MCF 10A (cell line): ENCODE measurements at regions not wholly inside any gene's neighbourhood (a gene's known extent, or its start where the extent isn't known, plus 50 kb on each side); places are given as distances from the start of the nearest gene placed in this dataset.

Source experiments
- BruUV-seq: library from RNA; stranded (reverse); fragments of 400-500 nt; replicated peaks from 2 replicates; lab custom pipeline; 2021; lab: Mats Ljungman, UMichigan
- CTCF ChIA-PET: fragments of 300-600 bp; sonication (Branson Sonifier 250); formaldehyde crosslinking; extraction: SDS; loops from one replicate; lab custom pipeline; 2021; ENCODE audit warnings: antibody characterized with exemption, inconsistent platforms; lab: Yijun Ruan, JAX
- POLR2A ChIA-PET: fragments of 300-600, 350-650 bp; sonication (Branson Sonifier 250); formaldehyde crosslinking; extraction: SDS; loops from one replicate; lab custom pipeline; 2020; ENCODE audit warnings: antibody characterized with exemption, inconsistent platforms; lab: Yijun Ruan, JAX
- DNase-seq: peaks from one replicate; pipeline ENCODE4 v3.0.0-alpha.2; 2018; ENCODE audit not compliant: unreplicated experiment
- H3K27ac Mint-ChIP-seq: one replicate; pipeline ENCODE4 v1.8.0; 2022; ENCODE audit warnings: mild to moderate bottlenecking, low read depth, mixed read lengths; ENCODE audit not compliant: unreplicated experiment
- H3K27me3 Mint-ChIP-seq: one replicate; pipeline ENCODE4 v1.8.0; 2022; ENCODE audit warnings: mixed read lengths; ENCODE audit not compliant: insufficient read depth, unreplicated experiment
- H3K36me3 Mint-ChIP-seq: one replicate; pipeline ENCODE4 v1.8.0; 2022; ENCODE audit warnings: mild to moderate bottlenecking, moderate library complexity, mixed read lengths; ENCODE audit not compliant: insufficient read depth, unreplicated experiment
- H3K4me1 Mint-ChIP-seq: one replicate; pipeline ENCODE4 v1.8.0; 2022; ENCODE audit warnings: mixed read lengths; ENCODE audit not compliant: insufficient read depth, unreplicated experiment
- H3K4me3 Mint-ChIP-seq: one replicate; pipeline ENCODE4 v1.8.0; 2022; ENCODE audit warnings: mild to moderate bottlenecking, moderate library complexity, mixed read lengths; ENCODE audit not compliant: unreplicated experiment
- H3K9me3 Mint-ChIP-seq: one replicate; pipeline ENCODE4 v1.8.0; 2022; ENCODE audit warnings: mixed read lengths; ENCODE audit not compliant: unreplicated experiment
- CTCF ChIP-seq: fragments of 200-600 bp; IDR thresholded peaks from one replicate; pipeline ENCODE4 v1.8.0; 2022; ENCODE audit warnings: antibody characterized with exemption, mild to moderate bottlenecking; ENCODE audit not compliant: unreplicated experiment
- intact Hi-C: fragments of 100-400 bp; cut with micrococcal nuclease; formaldehyde crosslinking; loops from 2 replicates; pipeline ENCODE4 v1.14.1; 2022

- POLR2A ChIA-PET, result no interaction called here
- no peaks in the 10 kb centered on the region for H3K9me3 Mint-ChIP-seq
- H3K27me3 Mint-ChIP-seq, result no peaks in the 10 kb centered on the region
- CTCF ChIA-PET, result interaction anchor here (1.2 kb wide), 1 partner anchor 63 kb away, joined by 3 read pairs; no protein-coding TSS in a partner anchor
- H3K36me3 Mint-ChIP-seq, result no peaks in the 10 kb centered on the region
- BruUV-seq, result no TSS peak
- DNase-seq, result no peak
- H3K4me1 Mint-ChIP-seq, result peaks cover 16% of the 10 kb centered on the region
- no peak for TF ChIP-seq CTCF
- no peak overlapping the region for H3K27ac Mint-ChIP-seq
- intact Hi-C loops, result no loop called here
- no peak overlapping the region for H3K4me3 Mint-ChIP-seq
Measured at GRCh38 chr2:9707008-9707407, 76.2 kb upstream of the YWHAQ start.

- Mint-ChIP-seq H3K27ac (no peak overlapping the region), H3K4me3 (no peak overlapping the region), H3K9me3 (no peaks in the 10 kb centered on the region), H3K27me3 (no peaks in the 10 kb centered on the region), H3K4me1 (peaks cover 13% of the 10 kb centered on the region), H3K36me3 (no peaks in the 10 kb centered on the region)
- no peak for TF ChIP-seq CTCF
- CTCF ChIA-PET, result no interaction called here
- DNase-seq, result no peak
- POLR2A ChIA-PET, result no interaction called here
- intact Hi-C loops, result no loop called here
- no TSS peak for BruUV-seq
Measured at GRCh38 chr2:9707611-9708160, 76.9 kb upstream of the YWHAQ start.

GRCh38 chr2:9708683-9709538 lies 78.1 kb upstream of the YWHAQ start:
- DNase-seq, result no peak
- no peak for TF ChIP-seq CTCF
- no TSS peak for BruUV-seq
- Mint-ChIP-seq H3K27ac (no peak overlapping the region), H3K4me3 (no peak overlapping the region), H3K27me3 (no peaks in the 10 kb centered on the region), H3K4me1 (peaks cover 2% of the 10 kb centered on the region), H3K9me3 (no peaks in the 10 kb centered on the region), H3K36me3 (no peaks in the 10 kb centered on the region)
- ChIA-PET CTCF (no interaction called here), POLR2A (interaction anchor here (0.6 kb wide), 1 partner anchor 9 kb away, joined by 4 read pairs; no protein-coding TSS in a partner anchor)
- intact Hi-C loops, result no loop called here

GRCh38 chr2:9709539-9710285 lies 78.9 kb upstream of the YWHAQ start:
- DNase-seq, result no peak
- no TSS peak for BruUV-seq
- Mint-ChIP-seq H3K27me3 (no peaks in the 10 kb centered on the region), H3K9me3 (no peaks in the 10 kb centered on the region), H3K27ac (no peak overlapping the region), H3K36me3 (no peaks in the 10 kb centered on the region), H3K4me3 (no peak overlapping the region), H3K4me1 (no peaks in the 10 kb centered on the region)
- ChIA-PET CTCF (interaction anchor here (0.6 kb wide), 1 partner anchor 91 kb away, joined by 4 read pairs; no protein-coding TSS in a partner anchor), POLR2A (interaction anchor here (0.6 kb wide), 1 partner anchor 8 kb away, joined by 4 read pairs; no protein-coding TSS in a partner anchor)
- no peak for TF ChIP-seq CTCF
- intact Hi-C loops, result no loop called here
